ENCODE measurements at regions not wholly inside any gene's neighbourhood (a gene's known extent, or its start where the extent isn't known, plus 50 kb on each side); places are given as distances from the start of the nearest gene placed in this dataset.

- TF ChIP-seq CTCF (IDR thresholded peaks at IDR 0.05) (no peak), EP300 (IDR thresholded peaks at IDR 0.05) (no peak)
These were observed 399.2 kb downstream of the IPO8 start for GRCh38 chr12:30296486-30296885.

Data from ovary (tissue), 3 donors.